ENCODE measurements at regions not wholly inside any gene's neighbourhood (a gene's known extent, or its start where the extent isn't known, plus 50 kb on each side); places are given as distances from the start of the nearest gene placed in this dataset.

DNA sequence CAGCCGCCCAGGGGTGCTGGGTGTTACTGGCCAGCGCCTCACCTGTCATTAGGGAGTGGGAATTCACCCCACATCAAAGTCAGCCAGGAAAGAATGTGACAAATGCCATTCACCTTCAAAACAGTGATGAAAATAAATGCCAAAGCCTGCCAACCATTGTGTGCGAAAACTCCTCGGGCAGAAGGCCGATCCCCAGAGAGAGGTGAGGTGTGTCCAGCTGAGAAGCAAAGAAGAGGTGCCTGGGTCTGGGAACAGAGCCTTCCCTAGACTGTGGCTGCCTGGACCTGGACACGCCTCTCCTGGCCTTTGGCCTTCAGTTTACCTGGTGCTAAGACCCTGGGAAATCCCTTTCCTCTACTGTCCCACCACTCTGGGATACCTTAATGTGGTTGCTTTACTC lies 142.7 kb downstream of the CYP26B1 start:
- TF ChIP-seq, protein P1, sequence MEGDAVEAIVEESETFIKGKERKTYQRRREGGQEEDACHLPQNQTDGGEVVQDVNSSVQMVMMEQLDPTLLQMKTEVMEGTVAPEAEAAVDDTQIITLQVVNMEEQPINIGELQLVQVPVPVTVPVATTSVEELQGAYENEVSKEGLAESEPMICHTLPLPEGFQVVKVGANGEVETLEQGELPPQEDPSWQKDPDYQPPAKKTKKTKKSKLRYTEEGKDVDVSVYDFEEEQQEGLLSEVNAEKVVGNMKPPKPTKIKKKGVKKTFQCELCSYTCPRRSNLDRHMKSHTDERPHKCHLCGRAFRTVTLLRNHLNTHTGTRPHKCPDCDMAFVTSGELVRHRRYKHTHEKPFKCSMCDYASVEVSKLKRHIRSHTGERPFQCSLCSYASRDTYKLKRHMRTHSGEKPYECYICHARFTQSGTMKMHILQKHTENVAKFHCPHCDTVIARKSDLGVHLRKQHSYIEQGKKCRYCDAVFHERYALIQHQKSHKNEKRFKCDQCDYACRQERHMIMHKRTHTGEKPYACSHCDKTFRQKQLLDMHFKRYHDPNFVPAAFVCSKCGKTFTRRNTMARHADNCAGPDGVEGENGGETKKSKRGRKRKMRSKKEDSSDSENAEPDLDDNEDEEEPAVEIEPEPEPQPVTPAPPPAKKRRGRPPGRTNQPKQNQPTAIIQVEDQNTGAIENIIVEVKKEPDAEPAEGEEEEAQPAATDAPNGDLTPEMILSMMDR (IDR thresholded peaks at IDR 0.05) = no peak

GRCh38 chr2:72004201-72004915 lies 143.3 kb downstream of the CYP26B1 start:
- TF ChIP-seq, protein P1 (IDR thresholded peaks at IDR 0.05) = no peak

- TF ChIP-seq, protein P1 (IDR thresholded peaks at IDR 0.05) = no peak
Observed at GRCh38 chr2:72003796-72004195, 143.9 kb downstream of the CYP26B1 start.

DNA sequence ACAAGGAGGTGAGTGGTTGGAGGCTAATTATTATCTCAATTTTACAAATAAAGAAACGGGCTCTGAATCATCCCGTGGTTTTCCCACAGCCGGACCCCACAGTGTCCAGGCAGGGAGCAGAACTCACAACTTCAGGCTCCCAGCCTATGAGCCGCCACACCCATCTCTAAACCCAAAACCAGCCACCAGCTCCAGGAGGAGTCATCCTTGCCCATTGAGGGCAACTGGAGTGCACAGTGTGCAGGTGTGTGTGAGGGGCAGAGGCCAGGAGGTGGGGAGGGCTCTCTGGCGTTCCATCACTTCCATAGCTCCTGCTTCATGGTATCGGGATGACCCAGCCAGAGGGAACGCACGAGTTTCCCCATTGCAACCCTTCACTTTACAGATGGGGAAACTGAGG lies 144.5 kb downstream of the CYP26B1 start:
- TF ChIP-seq, protein P1 (IDR thresholded peaks at IDR 0.05) = no peak

- TF ChIP-seq, protein P1 (IDR thresholded peaks at IDR 0.05) = no peak
Observed at GRCh38 chr2:72001937-72002690, 145.5 kb downstream of the CYP26B1 start.

GRCh38 chr2:72000110-72000509 lies 147.6 kb downstream of the CYP26B1 start:
- TF ChIP-seq, protein P1 (IDR thresholded peaks at IDR 0.05) = no peak

GRCh38 chr2:71999580-71999979 lies 148.1 kb downstream of the CYP26B1 start:
- TF ChIP-seq, protein P1 (IDR thresholded peaks at IDR 0.05) = no peak
